Cardiac muscle cell (in vitro differentiated cells and primary cell): ENCODE measurements at regions not wholly inside any gene's neighbourhood (a gene's known extent, or its start where the extent isn't known, plus 50 kb on each side); places are given as distances from the start of the nearest gene placed in this dataset.

ENCODE experiments used
- DNase-seq, 2 donors: peaks; one replicate each; pipeline versions ENCODE4 v3.0.0 to v3.0.0-alpha.2; 2010 to 2017; ENCODE audit warnings: low read depth in 1 of 2, low spot score in 1 of 2
- H3K27ac ChIP-seq: fragments of 200-600 bp; sonication (generic); 2 replicates; pipeline ENCODE4 v1.5.1; 2016
- H3K27me3 ChIP-seq: fragments of 200-600 bp; sonication (generic); 2 replicates; pipeline ENCODE4 v1.6.0; 2016; ENCODE audit warnings: control low read depth
- H3K36me3 ChIP-seq: fragments of 200-600 bp; sonication (generic); 2 replicates; pipeline ENCODE4 v1.5.1; 2016; ENCODE audit warnings: control low read depth
- H3K4me1 ChIP-seq: fragments of 200-600 bp; sonication (generic); 2 replicates; pipeline ENCODE4 v1.8.1; 2017; ENCODE audit warnings: low read depth, mild to moderate bottlenecking, mixed run types
- H3K4me3 ChIP-seq: fragments of 200-600 bp; sonication (generic); 2 replicates; pipeline ENCODE4 v1.5.1; 2016; ENCODE audit warnings: mild to moderate bottlenecking
- H3K9me3 ChIP-seq: fragments of 200-600 bp; sonication (generic); 2 replicates; pipeline ENCODE4 v1.5.1; 2017; ENCODE audit warnings: low read depth, mild to moderate bottlenecking, control low read depth
- TF ChIP-seq, protein P1 (sequence below): IDR thresholded peaks from 2 replicates; pipeline ENCODE4 v1.5.1; 2012; ENCODE audit warnings: low read depth, mild to moderate bottlenecking, low read length

DNA sequence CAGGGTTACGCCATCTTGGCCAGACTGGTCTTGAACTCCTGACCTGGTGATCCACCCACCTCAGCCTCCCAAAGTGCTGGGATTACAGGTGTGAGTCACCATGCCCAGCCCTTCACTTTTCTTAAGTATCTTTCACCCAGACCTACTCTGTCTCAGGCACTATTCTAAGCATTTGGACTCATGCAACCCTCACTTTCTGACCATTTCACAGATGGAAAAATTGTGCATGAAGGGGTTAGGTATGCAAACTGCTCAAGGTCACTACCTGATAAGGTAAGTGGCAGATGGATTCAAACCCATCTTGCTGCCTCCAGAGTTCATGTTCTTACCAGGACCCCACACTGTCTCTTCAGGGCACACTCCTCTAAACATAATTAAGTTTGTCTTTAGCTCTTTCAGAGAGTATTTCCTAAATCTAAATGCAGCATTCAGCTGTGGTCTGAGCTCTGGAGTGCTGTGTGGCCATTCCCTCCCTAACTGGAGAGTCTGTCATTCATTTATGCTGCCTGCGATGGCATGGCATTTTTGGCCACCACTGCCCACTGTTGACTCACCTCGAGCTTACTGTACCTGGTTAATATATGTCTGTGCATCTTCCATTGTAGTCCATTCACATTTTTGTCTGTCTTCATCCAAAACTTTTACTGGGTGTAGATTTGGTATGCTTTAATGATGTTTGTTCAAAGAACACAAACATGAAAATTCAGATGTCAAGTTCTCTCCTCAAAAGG lies 88.4 kb downstream of the CCDC71L start:
- TF ChIP-seq, protein P1, sequence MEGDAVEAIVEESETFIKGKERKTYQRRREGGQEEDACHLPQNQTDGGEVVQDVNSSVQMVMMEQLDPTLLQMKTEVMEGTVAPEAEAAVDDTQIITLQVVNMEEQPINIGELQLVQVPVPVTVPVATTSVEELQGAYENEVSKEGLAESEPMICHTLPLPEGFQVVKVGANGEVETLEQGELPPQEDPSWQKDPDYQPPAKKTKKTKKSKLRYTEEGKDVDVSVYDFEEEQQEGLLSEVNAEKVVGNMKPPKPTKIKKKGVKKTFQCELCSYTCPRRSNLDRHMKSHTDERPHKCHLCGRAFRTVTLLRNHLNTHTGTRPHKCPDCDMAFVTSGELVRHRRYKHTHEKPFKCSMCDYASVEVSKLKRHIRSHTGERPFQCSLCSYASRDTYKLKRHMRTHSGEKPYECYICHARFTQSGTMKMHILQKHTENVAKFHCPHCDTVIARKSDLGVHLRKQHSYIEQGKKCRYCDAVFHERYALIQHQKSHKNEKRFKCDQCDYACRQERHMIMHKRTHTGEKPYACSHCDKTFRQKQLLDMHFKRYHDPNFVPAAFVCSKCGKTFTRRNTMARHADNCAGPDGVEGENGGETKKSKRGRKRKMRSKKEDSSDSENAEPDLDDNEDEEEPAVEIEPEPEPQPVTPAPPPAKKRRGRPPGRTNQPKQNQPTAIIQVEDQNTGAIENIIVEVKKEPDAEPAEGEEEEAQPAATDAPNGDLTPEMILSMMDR, result no peak
- Histone ChIP-seq H3K36me3 (no peaks in the 10 kb centered on the region), H3K27me3 (no peaks in the 10 kb centered on the region), H3K27ac (no peak overlapping the region), H3K4me1 (no peaks in the 10 kb centered on the region), H3K4me3 (no peak overlapping the region), H3K9me3 (no peaks in the 10 kb centered on the region)
- DNase-seq, result no peak

DNA sequence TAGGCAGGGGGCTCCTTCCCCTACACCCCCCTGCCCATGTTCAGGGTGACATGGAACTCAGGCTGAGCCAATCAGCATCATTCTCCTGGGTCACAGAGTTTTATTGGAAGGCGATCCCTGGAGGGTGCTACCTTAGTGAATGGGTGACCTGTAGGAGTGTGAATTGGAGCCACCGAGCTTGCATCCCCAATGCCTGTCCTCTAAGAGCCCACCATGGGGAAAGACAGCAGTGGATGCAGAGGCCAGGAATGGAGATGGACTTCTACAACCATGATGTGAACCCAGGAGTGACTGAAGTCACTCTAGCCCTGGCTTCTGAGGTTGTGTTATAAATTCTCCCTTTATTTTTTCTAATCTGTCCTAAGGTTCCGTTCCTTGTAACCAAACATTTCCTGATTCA lies 89.4 kb downstream of the CCDC71L start:
- no peak for DNase-seq
- no peaks in the 10 kb centered on the region for H3K9me3 ChIP-seq
- H3K4me1 ChIP-seq, result no peaks in the 10 kb centered on the region
- H3K36me3 ChIP-seq, result no peaks in the 10 kb centered on the region
- no peaks in the 10 kb centered on the region for H3K27me3 ChIP-seq
- H3K27ac ChIP-seq, result no peak overlapping the region
- no peak overlapping the region for H3K4me3 ChIP-seq
- TF ChIP-seq, protein P1, result no peak

DNA sequence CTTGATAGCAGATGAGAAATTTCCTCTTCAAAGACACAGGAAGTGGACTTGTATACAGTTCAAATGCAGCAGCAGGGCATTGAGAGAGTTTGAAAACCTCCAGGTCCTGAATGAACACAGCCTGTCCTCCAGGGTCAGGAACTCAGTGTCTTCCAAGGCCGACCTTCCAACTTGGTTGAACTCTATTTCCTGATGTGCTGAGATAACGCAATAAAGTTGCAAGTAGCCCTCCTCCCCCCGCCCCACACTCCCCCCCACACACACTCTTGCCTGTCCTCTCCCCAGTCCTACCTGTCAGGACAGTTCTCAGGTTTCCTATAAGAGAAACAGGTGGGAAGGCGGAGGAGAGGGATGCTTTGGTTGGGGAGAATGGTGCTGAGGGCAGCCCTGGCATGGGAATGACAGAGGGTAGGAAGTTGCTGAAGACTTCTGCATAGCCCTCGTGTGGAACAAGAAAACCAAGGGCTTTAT lies 90.0 kb downstream of the CCDC71L start:
- no peaks in the 10 kb centered on the region for H3K27me3 ChIP-seq
- TF ChIP-seq, protein P1, result no peak
- no peaks in the 10 kb centered on the region for H3K4me1 ChIP-seq
- no peak overlapping the region for H3K27ac ChIP-seq
- no peak overlapping the region for H3K4me3 ChIP-seq
- H3K9me3 ChIP-seq, result no peaks in the 10 kb centered on the region
- DNase-seq, result no peak
- no peaks in the 10 kb centered on the region for H3K36me3 ChIP-seq

DNA sequence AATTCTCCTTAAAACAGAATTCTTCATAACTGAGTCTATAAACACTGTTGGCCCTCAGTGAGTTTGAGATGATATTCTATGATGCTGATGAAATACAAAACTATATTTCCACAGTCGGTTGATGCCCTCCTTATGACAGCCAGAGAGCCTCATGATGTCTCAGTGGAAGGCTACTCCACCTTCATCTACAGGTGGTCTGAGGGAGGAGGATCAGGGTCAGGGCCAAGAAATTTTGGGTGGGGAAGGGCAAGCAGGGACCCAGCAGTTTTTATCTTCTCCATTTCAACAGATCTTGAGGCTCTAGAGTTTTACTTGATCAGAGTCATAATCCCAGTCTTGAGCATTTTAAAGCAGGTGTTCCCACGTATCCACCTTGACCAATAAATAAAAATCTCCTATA lies 90.8 kb downstream of the CCDC71L start:
- no peaks in the 10 kb centered on the region for H3K4me1 ChIP-seq
- no peak overlapping the region for H3K27ac ChIP-seq
- TF ChIP-seq, protein P1, result no peak
- DNase-seq, result no peak
- H3K36me3 ChIP-seq, result no peaks in the 10 kb centered on the region
- no peak overlapping the region for H3K4me3 ChIP-seq
- no peaks in the 10 kb centered on the region for H3K27me3 ChIP-seq
- no peaks in the 10 kb centered on the region for H3K9me3 ChIP-seq

DNA sequence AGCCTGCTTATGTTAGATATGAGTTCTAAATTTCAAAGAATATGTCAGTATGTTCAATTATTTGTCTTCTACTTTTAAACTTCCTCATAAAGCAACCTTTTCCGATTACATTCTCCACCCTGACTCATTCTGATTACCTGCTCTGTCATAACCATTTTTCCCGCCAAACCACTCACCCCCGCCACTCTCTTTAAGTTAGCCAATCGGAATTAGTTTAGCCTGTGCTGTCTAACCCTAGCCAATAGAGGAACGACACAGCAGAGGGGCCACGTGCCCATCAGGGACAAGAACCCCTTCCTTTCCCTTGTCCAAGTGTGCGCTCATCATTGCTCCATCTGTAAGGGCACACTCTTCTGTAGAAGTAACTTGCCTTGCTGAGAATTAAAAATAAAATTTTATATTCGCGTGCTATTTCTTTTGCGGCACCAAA lies 91.4 kb downstream of the CCDC71L start:
- no peak for DNase-seq
- no peaks in the 10 kb centered on the region for H3K4me1 ChIP-seq
- no peak overlapping the region for H3K27ac ChIP-seq
- H3K36me3 ChIP-seq, result no peaks in the 10 kb centered on the region
- H3K27me3 ChIP-seq, result no peaks in the 10 kb centered on the region
- no peaks in the 10 kb centered on the region for H3K9me3 ChIP-seq
- TF ChIP-seq, protein P1, result no peak
- H3K4me3 ChIP-seq, result no peak overlapping the region
